Bronchial epithelial cell (primary cell): ENCODE measurements at regions not wholly inside any gene's neighbourhood (a gene's known extent, or its start where the extent isn't known, plus 50 kb on each side); places are given as distances from the start of the nearest gene placed in this dataset.

Experiments used
- DNase-seq: peaks from one replicate; pipeline ENCODE4 v3.0.0-alpha.2; 2010; ENCODE audit warnings: low read depth
- FAIRE-seq: peaks from 2 replicates; lab custom pipeline; 2011; peaks lifted over from hg19 to GRCh38; lab: Jason Lieb, UNC
- H3K27me3 ChIP-seq: 2 replicates; pipeline ENCODE4 v1.5.1; 2011; ENCODE audit warnings: low read length; ENCODE audit not compliant: control insufficient read depth, insufficient read depth
- H3K36me3 ChIP-seq: 2 replicates; pipeline ENCODE4 v1.5.1; 2011; ENCODE audit warnings: low read length; ENCODE audit not compliant: control insufficient read depth, insufficient read depth
- H3K4me3 ChIP-seq: 2 replicates; pipeline ENCODE4 v1.5.1; 2011; ENCODE audit warnings: mild to moderate bottlenecking, low read depth, low read length, control low read depth
- TF ChIP-seq, protein P1 (sequence below): IDR thresholded peaks from 2 replicates; pipeline ENCODE4 v1.5.1; 2011; ENCODE audit warnings: mild to moderate bottlenecking, moderate library complexity, low read length, control low read depth, inconsistent platforms; ENCODE audit not compliant: insufficient read depth, severe bottlenecking

DNA sequence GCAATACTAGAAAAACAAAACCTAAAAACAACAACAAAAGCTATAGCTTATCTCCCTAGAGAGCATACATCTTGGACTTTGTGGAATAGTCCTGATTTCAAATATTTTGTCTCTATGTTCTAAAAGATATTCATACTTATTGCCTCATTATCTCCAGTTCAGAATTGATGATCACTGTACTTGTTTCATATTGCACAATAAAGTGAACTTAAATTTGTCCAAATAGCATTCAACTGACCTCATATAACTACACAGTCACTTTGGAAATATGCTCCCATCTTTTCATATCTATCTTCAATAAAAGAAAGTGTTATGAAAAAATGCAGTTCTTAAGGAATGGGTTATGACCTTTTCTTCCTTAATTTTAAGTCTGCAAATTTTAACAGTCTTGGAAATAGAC, 228.6 kb upstream of the CMC1 start:
- DNase-seq: peak; percentile 8
- no peaks in the 10 kb centered on the region for H3K36me3 ChIP-seq
- H3K27me3 ChIP-seq: no peaks in the 10 kb centered on the region
- H3K4me3 ChIP-seq: no peak overlapping the region
- TF ChIP-seq, protein P1, sequence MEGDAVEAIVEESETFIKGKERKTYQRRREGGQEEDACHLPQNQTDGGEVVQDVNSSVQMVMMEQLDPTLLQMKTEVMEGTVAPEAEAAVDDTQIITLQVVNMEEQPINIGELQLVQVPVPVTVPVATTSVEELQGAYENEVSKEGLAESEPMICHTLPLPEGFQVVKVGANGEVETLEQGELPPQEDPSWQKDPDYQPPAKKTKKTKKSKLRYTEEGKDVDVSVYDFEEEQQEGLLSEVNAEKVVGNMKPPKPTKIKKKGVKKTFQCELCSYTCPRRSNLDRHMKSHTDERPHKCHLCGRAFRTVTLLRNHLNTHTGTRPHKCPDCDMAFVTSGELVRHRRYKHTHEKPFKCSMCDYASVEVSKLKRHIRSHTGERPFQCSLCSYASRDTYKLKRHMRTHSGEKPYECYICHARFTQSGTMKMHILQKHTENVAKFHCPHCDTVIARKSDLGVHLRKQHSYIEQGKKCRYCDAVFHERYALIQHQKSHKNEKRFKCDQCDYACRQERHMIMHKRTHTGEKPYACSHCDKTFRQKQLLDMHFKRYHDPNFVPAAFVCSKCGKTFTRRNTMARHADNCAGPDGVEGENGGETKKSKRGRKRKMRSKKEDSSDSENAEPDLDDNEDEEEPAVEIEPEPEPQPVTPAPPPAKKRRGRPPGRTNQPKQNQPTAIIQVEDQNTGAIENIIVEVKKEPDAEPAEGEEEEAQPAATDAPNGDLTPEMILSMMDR: no peak
- FAIRE-seq: no peak

DNA sequence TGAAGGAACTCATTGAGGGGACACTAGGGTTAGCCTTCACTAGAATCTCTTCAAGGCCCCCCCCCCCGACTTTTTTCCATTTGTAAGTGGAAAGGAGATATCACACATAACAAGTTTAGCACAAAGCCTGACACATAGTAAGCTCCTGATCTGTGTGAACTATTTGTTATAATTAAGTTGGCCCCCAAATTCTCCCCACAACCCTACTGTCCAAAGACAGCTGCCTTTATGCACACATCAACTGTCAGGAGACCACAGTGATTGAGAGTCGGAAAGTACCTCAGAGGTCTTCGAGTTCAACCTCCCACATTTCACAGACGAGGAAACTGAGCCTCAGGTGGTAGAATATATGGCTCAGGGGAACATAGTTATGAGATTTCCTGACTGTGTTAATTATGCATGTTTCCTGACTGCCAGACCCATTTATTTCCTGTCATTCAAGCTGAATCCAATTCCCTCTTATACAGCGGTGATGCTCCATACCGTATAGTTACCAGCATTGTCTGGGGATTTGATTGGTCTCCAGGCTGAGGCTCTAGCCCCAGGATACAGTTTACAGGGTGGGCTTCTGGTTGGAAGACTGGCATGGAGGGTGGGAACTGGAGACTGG, 227.4 kb upstream of the CMC1 start:
- Histone ChIP-seq H3K27me3 (no peaks in the 10 kb centered on the region), H3K4me3 (no peak overlapping the region), H3K36me3 (no peaks in the 10 kb centered on the region)
- peak; percentile 13 for FAIRE-seq
- TF ChIP-seq, protein P1: no peak
- DNase-seq: no peak

DNA sequence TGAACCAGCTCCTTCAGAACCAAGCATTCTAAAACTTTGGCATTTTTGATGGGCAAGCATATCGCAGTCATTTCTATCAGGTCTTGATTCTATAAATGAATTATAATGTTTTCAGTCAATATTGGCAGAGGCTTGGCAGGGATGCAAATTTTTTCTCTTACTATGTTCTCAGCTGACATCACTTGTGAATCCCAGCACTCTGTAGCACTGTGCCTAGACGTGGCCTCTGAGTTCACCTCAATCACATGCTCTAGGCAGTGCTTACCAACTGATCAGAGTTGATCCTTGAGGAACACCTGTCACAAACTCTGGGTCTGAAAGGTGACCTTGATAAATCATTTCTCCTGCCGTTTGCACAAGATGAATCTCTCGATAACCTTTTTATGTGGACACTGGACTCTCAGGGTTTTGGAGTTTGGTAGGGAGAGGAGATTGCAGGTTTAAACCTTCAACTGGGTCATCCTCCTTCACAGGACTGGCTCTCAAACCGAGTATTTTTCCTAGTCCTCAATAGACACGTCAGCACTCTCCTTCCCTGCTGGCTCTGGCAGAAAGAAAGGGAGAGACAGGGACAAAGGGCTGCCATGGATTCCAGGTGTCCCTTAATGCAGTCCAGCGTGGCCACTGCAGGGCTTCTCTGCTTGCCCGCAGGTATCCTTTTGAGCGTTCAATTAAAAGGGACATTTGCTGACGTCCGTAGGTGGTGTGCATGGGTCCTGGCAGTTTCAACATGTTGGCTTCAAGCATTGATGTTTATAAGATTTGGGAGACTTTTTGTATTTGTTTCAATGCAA, 222.3 kb upstream of the CMC1 start:
- TF ChIP-seq, protein P1: no peak
- no peak for DNase-seq
- Histone ChIP-seq H3K27me3 (no peaks in the 10 kb centered on the region), H3K36me3 (no peaks in the 10 kb centered on the region), H3K4me3 (no peak overlapping the region)
- FAIRE-seq: no peak

DNA sequence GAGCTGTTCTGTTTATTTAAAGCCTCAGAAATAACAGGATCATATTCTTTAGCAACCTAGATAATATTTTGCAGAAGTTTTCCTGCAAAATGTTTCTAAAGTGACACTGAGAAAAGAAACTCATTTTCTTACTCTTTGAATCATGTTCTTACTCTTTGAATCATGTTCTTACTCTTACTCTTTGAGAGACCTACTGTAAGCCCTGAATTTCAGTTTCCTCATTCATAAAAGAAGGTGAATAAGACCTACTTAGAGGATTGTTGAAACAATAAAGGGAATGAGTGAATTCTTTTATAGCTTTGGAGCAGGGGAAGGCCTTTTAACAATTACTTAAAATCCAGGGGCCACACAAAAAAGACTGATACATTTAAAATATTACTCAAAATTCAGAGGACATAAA, 221.7 kb upstream of the CMC1 start:
- FAIRE-seq (no peak), DNase-seq (no peak)
- Histone ChIP-seq H3K27me3 (no peaks in the 10 kb centered on the region), H3K36me3 (no peaks in the 10 kb centered on the region), H3K4me3 (no peak overlapping the region)
- TF ChIP-seq, protein P1: no peak

DNA sequence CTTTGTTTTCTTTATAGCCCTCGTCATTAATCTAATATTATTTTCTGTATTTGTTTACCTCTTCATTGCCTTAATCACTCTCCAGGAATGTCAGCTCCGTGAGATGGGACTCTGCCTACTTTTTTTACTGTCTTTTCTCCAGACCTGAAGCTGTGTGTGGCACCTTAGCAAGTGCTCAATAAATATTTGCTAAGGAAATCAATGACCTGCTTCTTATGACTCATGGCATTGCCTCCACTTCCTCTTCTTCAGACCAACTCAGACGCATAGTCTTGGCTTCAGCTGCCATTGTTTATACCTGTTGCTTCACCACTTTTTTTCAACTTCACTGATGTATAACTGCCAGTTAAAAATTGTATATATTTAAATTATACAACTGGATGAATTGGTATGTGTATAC, 218.5 kb upstream of the CMC1 start:
- TF ChIP-seq, protein P1: no peak
- FAIRE-seq (no peak), DNase-seq (peak; percentile 73)
- Histone ChIP-seq H3K4me3 (no peak overlapping the region), H3K36me3 (no peaks in the 10 kb centered on the region), H3K27me3 (no peaks in the 10 kb centered on the region)
